Neuronal stem cell (in vitro differentiated cells): ENCODE measurements at regions not wholly inside any gene's neighbourhood (a gene's known extent, or its start where the extent isn't known, plus 50 kb on each side); places are given as distances from the start of the nearest gene placed in this dataset.

Experiments used
- DNase-seq: peaks from one replicate; pipeline ENCODE4 v3.0.0-alpha.2; 2013; ENCODE audit warnings: low spot score
- H2AFZ ChIP-seq: one replicate; pipeline ENCODE4 v1.6.1; 2013; ENCODE audit warnings: mild to moderate bottlenecking, low read length, inconsistent platforms
- H2AK5ac ChIP-seq: 2 replicates; pipeline ENCODE4 v1.6.1; 2013; ENCODE audit warnings: low read depth, mild to moderate bottlenecking, inconsistent platforms, low read length, moderate library complexity, mixed read lengths
- H2BK120ac ChIP-seq: 2 replicates; pipeline ENCODE4 v1.6.1; 2013; ENCODE audit warnings: low read depth, mild to moderate bottlenecking, inconsistent platforms, low read length, moderate library complexity, mixed read lengths
- H2BK12ac ChIP-seq: one replicate; pipeline ENCODE4 v1.6.1; 2013; ENCODE audit warnings: low read length, inconsistent platforms
- H2BK15ac ChIP-seq: 2 replicates; pipeline ENCODE4 v1.6.1; 2013; ENCODE audit warnings: mild to moderate bottlenecking, low read length, inconsistent platforms, mixed read lengths
- H2BK5ac ChIP-seq: one replicate; pipeline ENCODE4 v1.6.1; 2013; ENCODE audit warnings: inconsistent platforms, mild to moderate bottlenecking, low read length, moderate library complexity
- H3K14ac ChIP-seq: one replicate; pipeline ENCODE4 v1.6.1; 2013; ENCODE audit warnings: low read length, inconsistent platforms
- H3K18ac ChIP-seq: 2 replicates; pipeline ENCODE4 v1.6.1; 2013; ENCODE audit warnings: low read length, inconsistent platforms
- H3K23ac ChIP-seq: 2 replicates; pipeline ENCODE4 v1.6.1; 2013; ENCODE audit warnings: low read depth, mild to moderate bottlenecking, mixed read lengths, low read length, inconsistent platforms; ENCODE audit not compliant: poor library complexity
- H3K27ac ChIP-seq: replicated peaks from 3 replicates; pipeline ENCODE4 v1.5.1; 2013; ENCODE audit warnings: low read length, inconsistent platforms
- H3K27me3 ChIP-seq, 3 experiments: 2 replicates each; pipeline ENCODE4 v1.6.1; 2013; ENCODE audit warnings: low read length in 3 of 3, mild to moderate bottlenecking in 2 of 3, inconsistent platforms in 1 of 3, low read depth in 1 of 3, mixed read lengths in 1 of 3, moderate library complexity in 1 of 3; ENCODE audit not compliant: control insufficient read depth in 3 of 3, insufficient read depth in 3 of 3
- H3K36me3 ChIP-seq, 2 donors: replicated peaks in 1 of 2; 2 replicates each; pipeline ENCODE4 v1.6.1; 2013; ENCODE audit warnings: low read length in 2 of 2; ENCODE audit not compliant: control insufficient read depth in 2 of 2, insufficient read depth in 2 of 2
- H3K4ac ChIP-seq: 2 replicates; pipeline ENCODE4 v1.6.1; 2013; ENCODE audit warnings: inconsistent platforms, mild to moderate bottlenecking, low read length, moderate library complexity
- H3K4me1 ChIP-seq, 2 donors: 1 replicate in 1 of 2; 2 replicates in 1 of 2; pipeline ENCODE4 v1.6.1; 2013; ENCODE audit warnings: low read length in 2 of 2, low read depth in 1 of 2; ENCODE audit not compliant: control insufficient read depth in 2 of 2, insufficient read depth in 1 of 2
- H3K4me2 ChIP-seq: one replicate; pipeline ENCODE4 v1.6.1; 2013; ENCODE audit warnings: mild to moderate bottlenecking, low read length, inconsistent platforms; ENCODE audit not compliant: insufficient read depth, poor library complexity, severe bottlenecking
- H3K4me3 ChIP-seq, 2 donors: 2 replicates each; pipeline ENCODE4 v1.5.1; 2013; ENCODE audit warnings: low read length in 2 of 2, mild to moderate bottlenecking in 2 of 2, inconsistent platforms in 1 of 2, moderate library complexity in 1 of 2
- H3K79me1 ChIP-seq: one replicate; pipeline ENCODE4 v1.6.1; 2013; ENCODE audit warnings: low read depth, mild to moderate bottlenecking, inconsistent platforms, low read length, moderate library complexity
- H3K9ac ChIP-seq: one replicate; pipeline ENCODE4 v1.6.1; 2013; ENCODE audit warnings: mild to moderate bottlenecking, low read depth, low read length, inconsistent platforms; ENCODE audit not compliant: poor library complexity
- H3K9me3 ChIP-seq, 2 donors: replicated peaks in 1 of 2; 2 replicates each; pipeline versions ENCODE3 to v1.6.1; 2013; ENCODE audit warnings: low read length in 2 of 2, mild to moderate bottlenecking in 2 of 2, inconsistent platforms in 1 of 2, low read depth in 1 of 2, mixed read lengths in 1 of 2, moderate library complexity in 1 of 2; ENCODE audit not compliant: control insufficient read depth in 2 of 2, insufficient read depth in 1 of 2
- H4K8ac ChIP-seq: one replicate; pipeline ENCODE4 v1.6.1; 2013; ENCODE audit warnings: low read depth, mild to moderate bottlenecking, inconsistent platforms, low read length, moderate library complexity
- H4K91ac ChIP-seq: one replicate; pipeline ENCODE4 v1.6.1; 2013; ENCODE audit warnings: low read length, low read depth, mild to moderate bottlenecking, inconsistent platforms; ENCODE audit not compliant: poor library complexity
- WGBS, 2 donors: extraction: QIAGEN DNeasy Blood & Tissue Kit; methylation state at CpG; one replicate each; pipeline ENCODE4 v1.1.7; 2013; ENCODE audit warnings: missing lambda C conversion rate in 2 of 2, mixed read lengths in 1 of 2; ENCODE audit not compliant: insufficient read length in 2 of 2, insufficient replicate concordance in 1 of 2; ENCODE audit errors: extremely low coverage in 2 of 2; 5-methylcytosine and 5-hydroxymethylcytosine counted together

GRCh38 chr2:142682528-142682927, 194.9 kb upstream of the KYNU start:
- Histone ChIP-seq H2BK120ac (no peak overlapping the region), H3K36me3 (no peaks in the 10 kb centered on the region), H3K18ac (no peak overlapping the region), H2BK15ac (no peak overlapping the region), H3K79me1 (no peaks in the 10 kb centered on the region), H3K9me3 (no peaks in the 10 kb centered on the region), H3K9ac (no peak overlapping the region), H3K23ac (no peak overlapping the region), H2BK5ac (no peak overlapping the region), H3K4me1 (no peaks in the 10 kb centered on the region), H4K8ac (no peak overlapping the region), H4K91ac (no peak overlapping the region), H2BK12ac (no peak overlapping the region), H3K4me3 (no peak overlapping the region), H3K4me2 (no peak overlapping the region), H3K27ac (no peak overlapping the region), H3K27me3 (no peaks in the 10 kb centered on the region), H3K14ac (no peak overlapping the region), H2AFZ (no peak overlapping the region), H3K4ac (no peak overlapping the region), H2AK5ac (no peak overlapping the region)
- DNase-seq: no peak
- no CpG with 5 or more reads among the region's 2 CpGs for WGBS, 2 donors

GRCh38 chr2:142681952-142682351, 195.5 kb upstream of the KYNU start:
- Histone ChIP-seq H2BK15ac (no peak overlapping the region), H3K4me2 (no peak overlapping the region), H4K8ac (no peak overlapping the region), H3K27me3 (no peaks in the 10 kb centered on the region), H3K18ac (no peak overlapping the region), H2AK5ac (no peak overlapping the region), H3K27ac (no peak overlapping the region), H2BK120ac (no peak overlapping the region), H2BK5ac (no peak overlapping the region), H3K4ac (no peak overlapping the region), H2BK12ac (no peak overlapping the region), H3K14ac (no peak overlapping the region), H3K79me1 (no peaks in the 10 kb centered on the region), H3K4me3 (no peak overlapping the region), H3K23ac (no peak overlapping the region), H3K4me1 (no peaks in the 10 kb centered on the region), H3K36me3 (no peaks in the 10 kb centered on the region), H4K91ac (no peak overlapping the region), H3K9ac (no peak overlapping the region), H2AFZ (no peak overlapping the region), H3K9me3 (no peaks in the 10 kb centered on the region)
- WGBS, 2 donors: no CpG with 5 or more reads among the region's 1 CpG
- no peak for DNase-seq

- H3K4me2 ChIP-seq: no peak overlapping the region
- no peak overlapping the region for H2BK5ac ChIP-seq
- H2BK120ac ChIP-seq: no peak overlapping the region
- no peak overlapping the region for H2BK15ac ChIP-seq
- no peak overlapping the region for H2BK12ac ChIP-seq
- DNase-seq: no peak
- H3K79me1 ChIP-seq: no peaks in the 10 kb centered on the region
- peaks cover 0 to 2% of the 10 kb centered on the region in 2 donors for H3K4me1 ChIP-seq
- no peak overlapping the region for H3K4ac ChIP-seq
- H4K8ac ChIP-seq: no peak overlapping the region
- no peak overlapping the region for H3K18ac ChIP-seq
- no peak overlapping the region for H2AFZ ChIP-seq
- no peak overlapping the region for H3K4me3 ChIP-seq
- H3K9me3 ChIP-seq: no peaks in the 10 kb centered on the region
- WGBS, 2 donors: no CpG with 5 or more reads among the region's 1 CpG
- H2AK5ac ChIP-seq: no peak overlapping the region
- H3K27ac ChIP-seq: no peak overlapping the region
- H3K9ac ChIP-seq: no peak overlapping the region
- H4K91ac ChIP-seq: no peak overlapping the region
- H3K27me3 ChIP-seq: no peaks in the 10 kb centered on the region
- H3K36me3 ChIP-seq: no peaks in the 10 kb centered on the region
- no peak overlapping the region for H3K14ac ChIP-seq
- no peak overlapping the region for H3K23ac ChIP-seq
Observed at GRCh38 chr2:142678164-142678563, 199.3 kb upstream of the KYNU start.

DNA sequence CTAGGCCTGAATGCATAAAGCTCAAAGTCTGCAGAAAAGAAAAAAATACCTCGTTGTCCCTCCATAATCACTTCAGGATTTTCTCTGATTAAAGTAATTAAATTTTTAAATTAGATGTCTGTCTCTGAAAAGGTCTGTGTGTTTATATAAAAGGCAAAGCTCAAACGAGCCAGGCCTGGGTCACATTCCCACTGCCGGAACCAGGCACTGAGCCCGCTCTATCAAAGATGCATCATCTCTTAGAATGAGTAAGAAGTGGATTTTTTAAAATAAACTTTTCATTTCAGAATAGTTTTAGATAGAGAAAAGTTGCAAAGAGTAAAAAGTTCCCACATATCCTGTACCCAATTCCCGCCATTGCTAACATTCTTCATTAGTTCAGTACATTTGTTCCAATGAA, 202.1 kb upstream of the KYNU start:
- H2BK120ac ChIP-seq: no peak overlapping the region
- no peak overlapping the region for H4K91ac ChIP-seq
- no peaks in the 10 kb centered on the region for H3K79me1 ChIP-seq
- H3K4ac ChIP-seq: no peak overlapping the region
- no peak overlapping the region for H2BK5ac ChIP-seq
- H3K27ac ChIP-seq: no peak overlapping the region
- H2AFZ ChIP-seq: no peak overlapping the region
- H3K36me3 ChIP-seq: no peaks in the 10 kb centered on the region
- H3K4me1 ChIP-seq: peaks cover 0 to 2% of the 10 kb centered on the region in 2 donors
- H3K23ac ChIP-seq: no peak overlapping the region
- WGBS, 2 donors: no CpG with 5 or more reads among the region's 5 CpGs
- H2AK5ac ChIP-seq: no peak overlapping the region
- H2BK12ac ChIP-seq: no peak overlapping the region
- no peaks in the 10 kb centered on the region for H3K9me3 ChIP-seq
- no peak overlapping the region for H2BK15ac ChIP-seq
- no peak overlapping the region for H3K18ac ChIP-seq
- no peak for DNase-seq
- no peak overlapping the region for H3K4me3 ChIP-seq
- no peak overlapping the region for H4K8ac ChIP-seq
- no peak overlapping the region for H3K9ac ChIP-seq
- no peak overlapping the region for H3K14ac ChIP-seq
- H3K27me3 ChIP-seq: no peaks in the 10 kb centered on the region
- H3K4me2 ChIP-seq: no peak overlapping the region
